SK-N-SH treated with all-trans-retinoic acid at 6 μM for 48 hours (cell line): ENCODE measurements at regions not wholly inside any gene's neighbourhood (a gene's known extent, or its start where the extent isn't known, plus 50 kb on each side); places are given as distances from the start of the nearest gene placed in this dataset.

Source experiments
- BACH2 ChIP-seq: fragments of 250-450 bp; sonication (Bioruptor Pico); IDR thresholded peaks from 2 replicates; pipeline ENCODE4 v1.9.0; 2021; ENCODE audit warnings: mild to moderate bottlenecking, borderline replicate concordance
- CREB5 ChIP-seq: fragments of 250-450 bp; sonication (Bioruptor Pico); IDR thresholded peaks from 2 replicates; pipeline ENCODE4 v1.5.1; 2020; ENCODE audit warnings: low read depth, mild to moderate bottlenecking, moderate library complexity
- CSRNP3 ChIP-seq: fragments of 250-450 bp; sonication (Bioruptor Pico); IDR thresholded peaks from 2 replicates; pipeline ENCODE4 v1.5.1; 2021; ENCODE audit warnings: mild to moderate bottlenecking, moderate library complexity
- ISL1 ChIP-seq: fragments of 250-450 bp; sonication (Bioruptor Pico); IDR thresholded peaks from 2 replicates; pipeline ENCODE4 v2.1.2; 2022; ENCODE audit warnings: mild to moderate bottlenecking, moderate library complexity
- OSR1 ChIP-seq: fragments of 250-450 bp; sonication (Bioruptor Pico); IDR thresholded peaks from 2 replicates; pipeline ENCODE4 v1.8.0; 2022; ENCODE audit warnings: moderate library complexity, mild to moderate bottlenecking, inconsistent platforms
- PATZ1 ChIP-seq: fragments of 250-450 bp; sonication (Bioruptor Pico); IDR thresholded peaks from 2 replicates; pipeline ENCODE4 v1.8.0; 2020; ENCODE audit warnings: mild to moderate bottlenecking, moderate library complexity, borderline replicate concordance
- PPARA ChIP-seq: fragments of 250-450 bp; sonication (Bioruptor Pico); IDR thresholded peaks from 2 replicates; pipeline ENCODE4 v1.5.0; 2020; ENCODE audit warnings: mild to moderate bottlenecking, borderline replicate concordance
- ZC3H10 ChIP-seq: fragments of 250-450 bp; sonication (Bioruptor Pico); IDR thresholded peaks from 2 replicates; pipeline ENCODE4 v1.5.1; 2021; ENCODE audit warnings: mild to moderate bottlenecking, moderate library complexity
- ZFP30 ChIP-seq: fragments of 450-650 bp; formaldehyde crosslinking; IDR thresholded peaks from 2 replicates; pipeline ENCODE4 v1.5.0; 2022; ENCODE audit warnings: mild to moderate bottlenecking, moderate library complexity

- TF ChIP-seq ZFP30 (CRISPR knock-in tag) (no peak), CREB5 (CRISPR knock-in tag) (no peak), PPARA (no peak), OSR1 (no peak), PATZ1 (no peak), ZC3H10 (no peak), ISL1 (CRISPR knock-in tag) (no peak), CSRNP3 (CRISPR knock-in tag) (no peak), BACH2 (no peak)
Measured at GRCh38 chr12:118618695-118619094, 242.3 kb downstream of the SUDS3 start.
